Transverse colon (tissue), 4 donors: ENCODE measurements at regions not wholly inside any gene's neighbourhood (a gene's known extent, or its start where the extent isn't known, plus 50 kb on each side); places are given as distances from the start of the nearest gene placed in this dataset.

ENCODE experiments used
- EP300 ChIP-seq: sonication (generic); formaldehyde crosslinking; IDR thresholded peaks from one replicate; pipeline ENCODE4 v1.6.1; 2017; ENCODE audit warnings: antibody characterized with exemption, low read depth
- POLR2A ChIP-seq: fragments of 450-650 bp; IDR thresholded peaks from one replicate; pipeline ENCODE4 v1.6.1; 2016; ENCODE audit warnings: antibody characterized with exemption, mild to moderate bottlenecking, moderate library complexity
- POLR2AphosphoS5 ChIP-seq, 3 donors: sonication (generic); formaldehyde crosslinking; IDR thresholded peaks; one replicate each; pipeline ENCODE4 v1.6.1; 2016; ENCODE audit warnings: antibody characterized with exemption in 3 of 3
- TF ChIP-seq, protein P1 (sequence below), 5 experiments: fragments of 200-600 bp in 3 of 5; fragments of 450-650 bp in 2 of 5; sonication (generic) in 3 of 5; IDR thresholded peaks; 1 replicate in 2 of 5; 2 replicates in 3 of 5; pipeline ENCODE4 v1.5.1; 2016 to 2017; ENCODE audit warnings: antibody characterized with exemption in 5 of 5, inconsistent platforms in 3 of 5, mild to moderate bottlenecking in 2 of 5, moderate library complexity in 1 of 5

GRCh38 chr4:151887816-151888180 lies 127.0 kb upstream of the GATB start:
- TF ChIP-seq, protein P1, sequence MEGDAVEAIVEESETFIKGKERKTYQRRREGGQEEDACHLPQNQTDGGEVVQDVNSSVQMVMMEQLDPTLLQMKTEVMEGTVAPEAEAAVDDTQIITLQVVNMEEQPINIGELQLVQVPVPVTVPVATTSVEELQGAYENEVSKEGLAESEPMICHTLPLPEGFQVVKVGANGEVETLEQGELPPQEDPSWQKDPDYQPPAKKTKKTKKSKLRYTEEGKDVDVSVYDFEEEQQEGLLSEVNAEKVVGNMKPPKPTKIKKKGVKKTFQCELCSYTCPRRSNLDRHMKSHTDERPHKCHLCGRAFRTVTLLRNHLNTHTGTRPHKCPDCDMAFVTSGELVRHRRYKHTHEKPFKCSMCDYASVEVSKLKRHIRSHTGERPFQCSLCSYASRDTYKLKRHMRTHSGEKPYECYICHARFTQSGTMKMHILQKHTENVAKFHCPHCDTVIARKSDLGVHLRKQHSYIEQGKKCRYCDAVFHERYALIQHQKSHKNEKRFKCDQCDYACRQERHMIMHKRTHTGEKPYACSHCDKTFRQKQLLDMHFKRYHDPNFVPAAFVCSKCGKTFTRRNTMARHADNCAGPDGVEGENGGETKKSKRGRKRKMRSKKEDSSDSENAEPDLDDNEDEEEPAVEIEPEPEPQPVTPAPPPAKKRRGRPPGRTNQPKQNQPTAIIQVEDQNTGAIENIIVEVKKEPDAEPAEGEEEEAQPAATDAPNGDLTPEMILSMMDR (IDR thresholded peaks at IDR 0.05): no peak
- TF ChIP-seq EP300 (no peak), POLR2A (no peak), POLR2AphosphoS5 (IDR thresholded peaks at IDR 0.05) (no peak)
